Skeletal muscle satellite cell (primary cell): ENCODE measurements at regions not wholly inside any gene's neighbourhood (a gene's known extent, or its start where the extent isn't known, plus 50 kb on each side); places are given as distances from the start of the nearest gene placed in this dataset.
"Not testable (repeated sequence)": the region's sequence is repeated elsewhere in the genome, so short reads cannot be mapped to it uniquely, and the experiment has no call there.

Experiments used
- H3K27me3 ChIP-seq: 2 replicates; pipeline ENCODE4 v1.7.0; 2013; ENCODE audit warnings: low read length; ENCODE audit not compliant: control insufficient read depth, insufficient read depth
- H3K36me3 ChIP-seq: 2 replicates; pipeline ENCODE4 v1.7.0; 2013; ENCODE audit warnings: mild to moderate bottlenecking, control low read depth, low read length; ENCODE audit not compliant: insufficient read depth
- H3K4me1 ChIP-seq: 2 replicates; pipeline ENCODE4 v1.7.0; 2013; ENCODE audit warnings: low read length; ENCODE audit not compliant: control insufficient read depth, insufficient read depth
- H3K4me2 ChIP-seq: 2 replicates; pipeline ENCODE4 v1.7.0; 2013; ENCODE audit warnings: mild to moderate bottlenecking, low read length
- H3K4me3 ChIP-seq: 2 replicates; pipeline ENCODE4 v1.7.0; 2013; ENCODE audit warnings: low read length
- H3K9ac ChIP-seq: 2 replicates; pipeline ENCODE4 v1.7.0; 2013; ENCODE audit warnings: mild to moderate bottlenecking, low read depth, low read length, moderate library complexity
- H3K9me3 ChIP-seq: replicated peaks from 2 replicates; pipeline ENCODE4 v1.7.0; 2013; ENCODE audit warnings: mild to moderate bottlenecking, control low read depth, low read length

DNA sequence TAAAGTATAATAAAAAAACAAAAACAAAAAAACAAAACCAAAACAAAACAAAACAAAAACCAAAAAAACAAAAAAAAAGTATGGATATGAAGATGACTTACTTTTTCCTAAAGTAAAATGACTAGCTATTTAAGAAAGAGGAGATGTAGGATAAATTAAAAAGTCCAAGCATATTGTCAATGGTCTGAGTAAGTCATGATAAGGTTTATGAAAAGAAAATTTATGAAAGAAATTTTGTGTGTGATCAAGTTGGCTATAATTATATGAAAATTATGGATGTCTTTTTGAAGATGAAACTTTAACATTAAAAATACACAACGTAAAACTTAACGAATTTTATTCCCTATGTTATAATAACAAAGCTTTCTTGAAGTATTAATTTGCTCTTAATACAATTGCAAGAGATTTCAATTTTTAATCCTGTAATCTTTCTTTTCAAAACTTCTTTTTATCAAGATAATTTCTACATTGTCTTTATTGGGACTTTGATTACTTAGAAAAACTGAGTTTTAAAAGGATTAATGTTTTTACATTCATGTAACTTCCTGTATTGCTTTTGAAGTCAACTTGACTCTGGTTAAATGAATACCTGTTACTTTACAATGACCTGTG, 200.9 kb upstream of the IVNS1ABP start:
- no peaks in the 10 kb centered on the region for H3K9me3 ChIP-seq

DNA sequence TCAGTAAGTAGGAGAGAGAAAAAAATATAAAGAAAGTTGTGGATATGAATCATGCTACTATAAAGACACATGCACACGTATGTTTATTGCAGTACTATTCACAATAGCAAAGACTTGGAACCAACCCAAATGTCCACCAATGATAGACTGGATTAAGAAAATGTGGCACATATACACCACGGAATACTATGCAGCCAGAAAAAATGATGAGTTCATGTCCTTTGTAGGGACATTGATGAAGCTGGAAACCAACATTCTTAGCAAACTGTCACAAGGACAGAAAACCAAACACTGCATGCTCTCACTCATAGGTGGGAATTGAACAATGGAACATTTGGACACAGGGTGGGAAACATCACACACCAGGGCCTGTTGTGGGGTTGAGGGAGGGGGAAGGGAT, 200.3 kb upstream of the IVNS1ABP start:
- not testable (repeated sequence) for H3K27me3 ChIP-seq, H3K9me3 ChIP-seq, H3K9ac ChIP-seq, H3K4me3 ChIP-seq, H3K4me2 ChIP-seq, H3K36me3 ChIP-seq
- H3K4me1 ChIP-seq, result peaks cover 11% of the 10 kb centered on the region

More for the DNA sequence above, 200.9 kb upstream of the IVNS1ABP start:
- Histone ChIP-seq H3K4me3 (no peak overlapping the region), H3K27me3 (no peaks in the 10 kb centered on the region), H3K9ac (no peak overlapping the region), H3K36me3 (no peaks in the 10 kb centered on the region), H3K4me2 (no peak overlapping the region), H3K4me1 (peaks cover 11% of the 10 kb centered on the region)

DNA sequence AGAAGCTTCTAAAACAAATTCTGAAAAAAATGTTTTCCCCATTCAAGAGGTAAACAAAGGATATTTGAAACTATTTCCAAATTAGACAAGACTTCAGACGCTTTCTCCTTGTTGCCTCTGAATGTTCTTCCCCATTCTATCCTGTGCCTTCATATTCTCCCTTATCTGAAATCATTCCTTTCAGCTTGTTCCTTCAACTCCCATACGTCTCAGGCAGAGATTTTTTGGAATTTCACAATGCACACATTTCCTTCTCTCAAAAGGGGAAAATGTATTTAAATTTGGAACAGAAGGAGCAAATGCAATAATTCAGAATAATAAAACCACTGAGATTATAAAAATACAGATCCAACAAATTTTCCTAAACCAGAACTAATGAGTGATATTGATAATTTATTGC, 198.7 kb upstream of the IVNS1ABP start:
- Histone ChIP-seq H3K4me1 (peaks cover 5% of the 10 kb centered on the region), H3K4me2 (no peak overlapping the region), H3K4me3 (no peak overlapping the region), H3K9me3 (no peaks in the 10 kb centered on the region), H3K27me3 (no peaks in the 10 kb centered on the region), H3K36me3 (no peaks in the 10 kb centered on the region), H3K9ac (no peak overlapping the region)

- Histone ChIP-seq H3K36me3 (no peaks in the 10 kb centered on the region), H3K4me3 (no peak overlapping the region), H3K4me1 (no peaks in the 10 kb centered on the region), H3K9me3 (no peaks in the 10 kb centered on the region), H3K9ac (no peak overlapping the region), H3K4me2 (no peak overlapping the region), H3K27me3 (no peaks in the 10 kb centered on the region)
Measured at GRCh38 chr1:185514311-185514710, 197.3 kb upstream of the IVNS1ABP start.

- Histone ChIP-seq H3K4me1 (no peaks in the 10 kb centered on the region), H3K4me3 (no peak overlapping the region), H3K9me3 (no peaks in the 10 kb centered on the region), H3K4me2 (no peak overlapping the region), H3K27me3 (no peaks in the 10 kb centered on the region), H3K9ac (no peak overlapping the region), H3K36me3 (no peaks in the 10 kb centered on the region)
Measured at GRCh38 chr1:185512442-185512841, 195.4 kb upstream of the IVNS1ABP start.

DNA sequence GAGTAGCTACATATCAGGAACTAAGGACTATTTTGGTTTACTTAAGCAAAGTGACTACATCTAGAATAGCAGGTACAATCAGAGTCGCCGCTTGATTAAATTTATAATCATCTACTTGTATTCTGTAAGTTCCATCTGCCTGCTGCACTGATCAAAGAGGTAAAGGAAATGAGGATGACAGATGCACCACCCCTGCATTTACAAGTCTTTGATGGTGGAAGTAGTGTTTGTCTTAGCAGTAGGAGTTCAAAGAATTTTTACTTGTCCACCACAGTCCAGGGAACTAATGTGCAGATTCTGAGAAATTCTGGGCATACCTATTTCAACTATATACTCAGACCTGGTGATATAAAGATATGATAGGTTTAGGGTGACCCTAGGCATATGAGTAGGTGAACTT, 184.1 kb upstream of the IVNS1ABP start:
- Histone ChIP-seq H3K4me3 (no peak overlapping the region), H3K36me3 (no peaks in the 10 kb centered on the region), H3K4me1 (peaks cover 17% of the 10 kb centered on the region), H3K9me3 (no peaks in the 10 kb centered on the region), H3K9ac (no peak overlapping the region), H3K27me3 (no peaks in the 10 kb centered on the region), H3K4me2 (no peak overlapping the region)

DNA sequence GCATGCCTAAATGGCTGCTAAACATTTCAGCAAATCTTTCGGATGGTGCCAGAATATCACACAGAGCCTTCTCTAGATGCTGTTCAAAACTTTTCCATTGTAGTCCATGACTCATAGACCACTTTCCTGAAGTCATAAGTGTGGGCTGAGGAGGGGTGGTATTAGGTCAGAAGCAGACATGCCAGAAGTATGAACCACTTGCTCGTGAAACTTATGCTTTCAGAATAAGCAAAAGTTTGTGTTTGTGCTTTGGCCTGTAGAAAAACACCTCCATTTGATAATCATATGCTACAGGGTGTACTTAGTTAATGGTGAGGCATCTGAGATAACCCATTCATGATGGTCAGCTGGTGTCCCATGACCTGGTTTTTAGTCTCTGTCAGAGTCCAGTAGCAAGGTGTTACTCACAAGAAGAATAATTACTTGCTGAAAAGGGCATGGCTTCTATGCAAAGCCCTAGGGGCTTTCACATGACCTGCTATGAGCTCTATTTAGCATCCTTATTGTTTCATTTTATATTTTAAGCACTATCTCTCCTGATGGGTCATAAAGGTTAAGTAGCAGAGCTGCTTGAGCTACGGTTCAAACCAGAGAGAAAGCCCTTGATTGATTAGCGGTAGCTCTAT, 183.1 kb upstream of the IVNS1ABP start:
- peak overlapping the region; percentile 27 for H3K9ac ChIP-seq
- peaks cover 17% of the 10 kb centered on the region for H3K4me1 ChIP-seq
- no peaks in the 10 kb centered on the region for H3K9me3 ChIP-seq
- no peak overlapping the region for H3K4me3 ChIP-seq
- H3K36me3 ChIP-seq, result no peaks in the 10 kb centered on the region
- H3K4me2 ChIP-seq, result peak overlapping the region; percentile 51
- no peaks in the 10 kb centered on the region for H3K27me3 ChIP-seq

GRCh38 chr1:185498207-185498606, 181.2 kb upstream of the IVNS1ABP start:
- Histone ChIP-seq H3K9me3 (no peaks in the 10 kb centered on the region), H3K9ac (no peak overlapping the region), H3K4me3 (no peak overlapping the region), H3K4me2 (no peak overlapping the region), H3K27me3 (no peaks in the 10 kb centered on the region), H3K36me3 (no peaks in the 10 kb centered on the region), H3K4me1 (peaks cover 17% of the 10 kb centered on the region)

- Histone ChIP-seq H3K9ac (no peak overlapping the region), H3K9me3 (no peaks in the 10 kb centered on the region), H3K36me3 (no peaks in the 10 kb centered on the region), H3K4me1 (peaks cover 17% of the 10 kb centered on the region), H3K4me3 (no peak overlapping the region), H3K27me3 (no peaks in the 10 kb centered on the region), H3K4me2 (no peak overlapping the region)
Measured at GRCh38 chr1:185497177-185497576, 180.1 kb upstream of the IVNS1ABP start.

- H3K9me3 ChIP-seq, result no peaks in the 10 kb centered on the region
- no peaks in the 10 kb centered on the region for H3K36me3 ChIP-seq
- no peak overlapping the region for H3K4me2 ChIP-seq
- no peaks in the 10 kb centered on the region for H3K27me3 ChIP-seq
- no peak overlapping the region for H3K4me3 ChIP-seq
- H3K4me1 ChIP-seq, result peaks cover 17% of the 10 kb centered on the region
- H3K9ac ChIP-seq, result no peak overlapping the region
Measured at GRCh38 chr1:185495898-185496297, 178.9 kb upstream of the IVNS1ABP start.

DNA sequence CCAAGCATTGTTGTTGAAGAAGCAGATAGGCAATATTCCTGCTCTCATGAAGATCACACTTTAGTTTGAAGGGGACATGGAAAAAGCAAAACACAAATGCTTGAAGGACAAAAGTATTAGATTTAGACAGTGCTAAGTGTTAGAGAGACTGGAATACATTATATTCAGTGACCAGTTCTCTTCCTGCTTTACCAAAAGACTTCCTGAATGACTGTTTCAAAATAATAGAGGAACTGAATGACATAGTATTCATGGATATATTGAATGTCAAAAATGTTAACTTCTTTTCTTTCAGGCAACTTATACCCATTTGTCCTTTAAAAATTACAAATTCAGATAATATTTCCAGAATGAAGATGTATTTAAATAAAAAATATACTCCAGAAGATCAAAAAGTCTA, 178.0 kb upstream of the IVNS1ABP start:
- Histone ChIP-seq H3K4me1 (peaks cover 9% of the 10 kb centered on the region), H3K36me3 (no peaks in the 10 kb centered on the region)

More for the DNA sequence above, 178.0 kb upstream of the IVNS1ABP start:
- no peak overlapping the region for H3K9ac ChIP-seq
- H3K27me3 ChIP-seq, result no peaks in the 10 kb centered on the region
- H3K4me2 ChIP-seq, result no peak overlapping the region
- H3K4me3 ChIP-seq, result no peak overlapping the region
- no peaks in the 10 kb centered on the region for H3K9me3 ChIP-seq
